HepG2 (cell line): ENCODE measurements at regions not wholly inside any gene's neighbourhood (a gene's known extent, or its start where the extent isn't known, plus 50 kb on each side); places are given as distances from the start of the nearest gene placed in this dataset.

Experiments
- ATAC-seq: fragments of 200-7000 bp; cut with Tn5 transposase; 3 replicates; pipeline ENCODE4 v1.9.1; 2020; ENCODE audit warnings: mild to moderate bottlenecking, moderate library complexity
- BruUV-seq: library from RNA; stranded (reverse); fragments of 400-500 nt; replicated peaks from 2 replicates; lab custom pipeline; 2021; lab: Mats Ljungman, UMichigan
- CTCF ChIA-PET: fragments of 300-600 bp; formaldehyde crosslinking; extraction: SDS; loops from one replicate; lab custom pipeline; 2021; ENCODE audit warnings: low total read pairs, inconsistent platforms, low intra/inter-chr PET ratio; lab: Yijun Ruan, JAX
- POLR2A ChIA-PET: fragments of 350-600 bp; sonication (Branson Sonifier 250); formaldehyde crosslinking; loops from one replicate; lab custom pipeline; 2020; ENCODE audit warnings: antibody characterized with exemption, inconsistent platforms; lab: Yijun Ruan, JAX
- DNase-seq: peaks from one replicate; pipeline ENCODE4 v3.0.0-alpha.2; 2015; ENCODE audit warnings: low spot score
- FAIRE-seq: peaks from 3 replicates; lab custom pipeline; 2011; peaks lifted over from hg19 to GRCh38; lab: Jason Lieb, UNC
- H2AFZ ChIP-seq: one replicate; pipeline ENCODE4 v1.6.1; 2011; ENCODE audit warnings: low read length, inconsistent platforms
- H3K27ac ChIP-seq: fragments of 300-600 bp; 3 replicates; pipeline ENCODE4 v1.8.0; 2011; ENCODE audit warnings: mixed run types, mild to moderate bottlenecking, mixed read lengths, low read length, inconsistent platforms; ENCODE audit not compliant: insufficient read depth; ENCODE audit errors: extremely low read length
- H3K27me3 ChIP-seq, 2 experiments: fragments of 200-600 bp in 1 of 2; 2 replicates in 1 of 2; 3 replicates in 1 of 2; pipeline versions ENCODE4 v1.6.0 to v1.8.0; 2011; ENCODE audit warnings: low read length in 2 of 2, mild to moderate bottlenecking in 2 of 2, moderate library complexity in 2 of 2, inconsistent platforms in 1 of 2; ENCODE audit not compliant: insufficient read depth in 2 of 2, control insufficient read depth in 1 of 2
- H3K36me3 ChIP-seq, 2 experiments: fragments of 200-600 bp in 1 of 2; replicated peaks in 1 of 2; 2 replicates in 1 of 2; 3 replicates in 1 of 2; pipeline versions ENCODE4 v1.5.1 to v1.8.0; 2011; ENCODE audit warnings: low read length in 2 of 2, inconsistent platforms in 1 of 2; ENCODE audit not compliant: insufficient read depth in 2 of 2, control insufficient read depth in 1 of 2
- H3K4me1 ChIP-seq: 2 replicates; pipeline ENCODE4 v1.5.1; 2012; ENCODE audit warnings: low read length, inconsistent platforms; ENCODE audit not compliant: insufficient read depth
- H3K4me2 ChIP-seq: 2 replicates; pipeline ENCODE4 v1.6.0; 2011; ENCODE audit warnings: low read depth, low read length, inconsistent platforms
- H3K4me3 ChIP-seq, 3 experiments: fragments of 200-600 bp in 1 of 3; sonication (generic), shearing (Covaris generic) in 1 of 3; replicated peaks in 1 of 3; 2 replicates each; pipeline ENCODE4 v1.5.1; 2011 to 2016; ENCODE audit warnings: low read length in 3 of 3, inconsistent platforms in 2 of 3, low read depth in 2 of 3, mild to moderate bottlenecking in 2 of 3, control low read depth in 1 of 3, mixed read lengths in 1 of 3; ENCODE audit not compliant: insufficient read depth in 1 of 3
- H3K79me2 ChIP-seq: one replicate; pipeline ENCODE4 v1.6.1; 2011; ENCODE audit warnings: low read length, inconsistent platforms; ENCODE audit not compliant: insufficient read depth
- H3K9ac ChIP-seq: 2 replicates; pipeline ENCODE4 v1.6.0; 2011; ENCODE audit warnings: mild to moderate bottlenecking, low read depth, low read length, inconsistent platforms; ENCODE audit not compliant: insufficient read depth
- H3K9me3 ChIP-seq: 2 replicates; pipeline ENCODE4 v1.5.1; 2012; ENCODE audit warnings: mild to moderate bottlenecking, low read length
- H4K20me1 ChIP-seq: 2 replicates; pipeline ENCODE4 v1.6.0; 2011; ENCODE audit warnings: inconsistent platforms, mild to moderate bottlenecking, low read length, moderate library complexity; ENCODE audit not compliant: insufficient read depth
- FOXO1 ChIP-seq: sonication (generic); formaldehyde crosslinking; IDR thresholded peaks from 2 replicates; pipeline ENCODE4 v1.4.0; 2020; ENCODE audit warnings: missing genetic modification reagents
- HOXD1 ChIP-seq: sonication (generic); formaldehyde crosslinking; IDR thresholded peaks from 2 replicates; pipeline ENCODE4 v1.5.0; 2020; ENCODE audit warnings: missing genetic modification reagents
- JDP2 ChIP-seq: sonication (generic); formaldehyde crosslinking; IDR thresholded peaks from 2 replicates; pipeline ENCODE4 v1.8.1; 2022; ENCODE audit warnings: missing genetic modification reagents, borderline replicate concordance
- LRRFIP1 ChIP-seq: sonication (generic); formaldehyde crosslinking; conservative IDR thresholded peaks from 2 replicates; pipeline ENCODE4 v1.4.0; 2020; ENCODE audit warnings: missing genetic modification reagents
- MLXIP ChIP-seq: sonication (generic); formaldehyde crosslinking; IDR thresholded peaks from 2 replicates; pipeline ENCODE4 v1.9.0; 2021; ENCODE audit warnings: missing genetic modification reagents, borderline replicate concordance
- SATB2 ChIP-seq: sonication (generic); formaldehyde crosslinking; IDR thresholded peaks from 2 replicates; pipeline ENCODE4 v1.5.0; 2020; ENCODE audit warnings: missing genetic modification reagents
- SMAD1 ChIP-seq: sonication (generic); formaldehyde crosslinking; IDR thresholded peaks from 2 replicates; pipeline ENCODE4 v1.4.0; 2020; ENCODE audit warnings: missing genetic modification reagents, low read depth, mild to moderate bottlenecking, borderline replicate concordance
- ZBTB3 ChIP-seq: sonication (generic); formaldehyde crosslinking; IDR thresholded peaks from 2 replicates; pipeline ENCODE4 v1.4.0; 2020; ENCODE audit warnings: low read depth, mild to moderate bottlenecking, moderate library complexity, missing genetic modification reagents, borderline replicate concordance
- WGBS: methylation state at CpG from one replicate; pipeline ENCODE4 v1.1.6; 2017; ENCODE audit warnings: low lambda C conversion rate; 5-methylcytosine and 5-hydroxymethylcytosine counted together
- in situ Hi-C: cut with HindIII; loops from 2 replicates; pipeline ENCODE4 v1.10.0; 2017; ENCODE audit warnings: low pct_unique_long_range_greater_than_20kb; ENCODE audit not compliant: extremely low pct_ligation_motif_present
- intact Hi-C: fragments of 100-400 bp; cut with micrococcal nuclease; formaldehyde crosslinking; loops from one replicate; pipeline ENCODE4 v1.10.0; 2022; ENCODE audit not compliant: unreplicated experiment

- no peaks in the 10 kb centered on the region for H3K27me3 ChIP-seq
- 0 out of 2 replicates have a peak, but pooled peaks cover 3% of the 10 kb centered on the region for H3K4me1 ChIP-seq
- FAIRE-seq, result no peak
- ATAC-seq, result no peak
- H3K9me3 ChIP-seq, result no peaks in the 10 kb centered on the region
- DNase-seq, result no peak
- intact Hi-C loops (no loop called here), in situ Hi-C loops (no loop called here)
- H3K9ac ChIP-seq, result no peak overlapping the region
- CTCF ChIA-PET, result no interaction called here
- TF ChIP-seq ZBTB3 (CRISPR knock-in tag) (no peak), JDP2 (CRISPR knock-in tag) (no peak), SATB2 (CRISPR knock-in tag) (no peak), LRRFIP1 (CRISPR knock-in tag) (no peak), MLXIP (CRISPR knock-in tag) (no peak), SMAD1 (CRISPR knock-in tag) (no peak), HOXD1 (CRISPR knock-in tag) (no peak), FOXO1 (CRISPR knock-in tag) (no peak)
- no peaks in the 10 kb centered on the region for H3K36me3 ChIP-seq
- no TSS peak for BruUV-seq
- no peaks in the 10 kb centered on the region for H4K20me1 ChIP-seq
- no peak overlapping the region for H3K27ac ChIP-seq
- 76% methylated on average over 5 of the region's 5 CpGs for WGBS
- H3K4me2 ChIP-seq, result no peak overlapping the region
- no peaks in the 10 kb centered on the region for H3K79me2 ChIP-seq
- POLR2A ChIA-PET, result no interaction called here
- H3K4me3 ChIP-seq, result no peak overlapping the region
- H2AFZ ChIP-seq, result no peak overlapping the region
Observed at GRCh38 chr11:126124231-126124661, 61.6 kb upstream of the CDON start.
